MM.1S (cell line): ENCODE measurements at regions not wholly inside any gene's neighbourhood (a gene's known extent, or its start where the extent isn't known, plus 50 kb on each side); places are given as distances from the start of the nearest gene placed in this dataset.

Experiments
- DNase-seq: peaks from one replicate; pipeline ENCODE4 v3.0.0-alpha.2; 2015
- H2AFZ ChIP-seq: fragments of 300-600 bp; sonication (generic); 2 replicates; pipeline ENCODE4 v1.6.0; 2016; ENCODE audit warnings: antibody characterized with exemption, low read length
- H3F3A ChIP-seq: fragments of 300-600 bp; sonication (generic); 2 replicates; pipeline ENCODE4 v1.6.1; 2016; ENCODE audit warnings: mild to moderate bottlenecking, antibody characterized with exemption, low read length, moderate library complexity, mixed read lengths; ENCODE audit not compliant: insufficient read depth
- H3K27ac ChIP-seq: fragments of 300-600 bp; sonication (generic); 2 replicates; pipeline ENCODE4 v1.5.1; 2016; ENCODE audit warnings: mild to moderate bottlenecking, low read length
- H3K27me3 ChIP-seq: fragments of 300-600 bp; sonication (generic); replicated peaks from 2 replicates; pipeline ENCODE4 v1.6.0; 2016; ENCODE audit warnings: low read length; ENCODE audit not compliant: insufficient read depth
- H3K36me3 ChIP-seq: fragments of 300-600 bp; sonication (generic); replicated peaks from 2 replicates; pipeline ENCODE4 v1.6.1; 2016; ENCODE audit warnings: mild to moderate bottlenecking, low read length, mixed read lengths; ENCODE audit not compliant: insufficient read depth
- H3K4me1 ChIP-seq: fragments of 300-600 bp; sonication (generic); 2 replicates; pipeline ENCODE4 v1.6.1; 2016; ENCODE audit warnings: low read length, mixed read lengths
- H3K4me2 ChIP-seq: fragments of 300-600 bp; sonication (generic); 2 replicates; pipeline ENCODE4 v1.6.0; 2016; ENCODE audit warnings: low read depth, low read length
- H3K4me3 ChIP-seq: fragments of 300-600 bp; sonication (generic); 2 replicates; pipeline ENCODE4 v1.5.1; 2016; ENCODE audit warnings: low read length, mixed read lengths
- H3K79me2 ChIP-seq: fragments of 300-600 bp; sonication (generic); 2 replicates; pipeline ENCODE4 v1.6.1; 2016; ENCODE audit warnings: mixed run types, low read length, mixed read lengths
- H3K9ac ChIP-seq: fragments of 300-600 bp; sonication (generic); 2 replicates; pipeline ENCODE4 v1.6.1; 2016; ENCODE audit warnings: low read length, mixed read lengths
- H3K9me2 ChIP-seq: fragments of 300-600 bp; sonication (generic); replicated peaks from 2 replicates; pipeline ENCODE4 v1.6.1; 2016; ENCODE audit warnings: mild to moderate bottlenecking, low read length, mixed read lengths; ENCODE audit not compliant: insufficient read depth
- H3K9me3 ChIP-seq: fragments of 300-600 bp; sonication (generic); replicated peaks from 2 replicates; pipeline ENCODE4 v1.6.1; 2016; ENCODE audit warnings: mild to moderate bottlenecking, low read length, mixed read lengths; ENCODE audit not compliant: insufficient read depth
- H4K20me1 ChIP-seq: fragments of 300-600 bp; sonication (generic); 2 replicates; pipeline ENCODE4 v1.6.1; 2016; ENCODE audit warnings: mild to moderate bottlenecking, low read length, moderate library complexity, mixed read lengths; ENCODE audit not compliant: insufficient read depth
- EZH2 ChIP-seq: fragments of 300-600 bp; sonication (generic); optimal IDR thresholded peaks from 2 replicates; pipeline ENCODE3; 2017; ENCODE audit warnings: low read depth, mild to moderate bottlenecking, antibody characterized with exemption, low read length, mixed read lengths
- EZH2phosphoT487 ChIP-seq: fragments of 300-600 bp; sonication (generic); IDR thresholded peaks from 2 replicates; pipeline ENCODE4 v1.6.1; 2018; ENCODE audit warnings: antibody characterized with exemption, low read length
- TF ChIP-seq, protein P1 (sequence below): fragments of 300-600 bp; sonication (generic); IDR thresholded peaks from 2 replicates; pipeline ENCODE4 v1.5.1; 2016; ENCODE audit warnings: antibody characterized with exemption, low read length, mixed read lengths

DNA sequence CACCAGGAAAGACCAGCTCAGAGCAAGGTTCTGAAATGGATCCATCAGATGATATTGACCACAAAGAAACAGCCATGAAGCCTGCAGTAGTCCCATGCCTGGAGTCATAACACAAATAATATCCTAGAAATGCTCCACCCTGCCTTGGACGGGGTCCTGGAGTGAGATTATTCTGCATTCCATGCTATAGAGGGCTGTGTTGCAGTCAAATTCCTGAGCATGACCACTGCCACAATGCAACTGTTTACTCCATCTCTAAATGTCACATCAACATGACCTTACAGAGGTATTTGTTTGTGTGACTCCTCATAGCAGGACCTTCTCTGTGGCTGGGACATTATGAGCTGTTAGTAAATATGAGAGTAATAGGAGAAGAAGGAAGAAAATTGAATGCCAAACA lies 257.5 kb upstream of the TCF21 start:
- H2AFZ ChIP-seq: no peak overlapping the region
- H3K9me2 ChIP-seq: no peaks in the 10 kb centered on the region
- H3K4me1 ChIP-seq: no peaks in the 10 kb centered on the region
- no peak overlapping the region for H3K4me2 ChIP-seq
- H3F3A ChIP-seq: no peaks in the 10 kb centered on the region
- no peaks in the 10 kb centered on the region for H4K20me1 ChIP-seq
- no peaks in the 10 kb centered on the region for H3K36me3 ChIP-seq
- TF ChIP-seq EZH2 (no peak), EZH2phosphoT487 (no peak)
- TF ChIP-seq, protein P1, sequence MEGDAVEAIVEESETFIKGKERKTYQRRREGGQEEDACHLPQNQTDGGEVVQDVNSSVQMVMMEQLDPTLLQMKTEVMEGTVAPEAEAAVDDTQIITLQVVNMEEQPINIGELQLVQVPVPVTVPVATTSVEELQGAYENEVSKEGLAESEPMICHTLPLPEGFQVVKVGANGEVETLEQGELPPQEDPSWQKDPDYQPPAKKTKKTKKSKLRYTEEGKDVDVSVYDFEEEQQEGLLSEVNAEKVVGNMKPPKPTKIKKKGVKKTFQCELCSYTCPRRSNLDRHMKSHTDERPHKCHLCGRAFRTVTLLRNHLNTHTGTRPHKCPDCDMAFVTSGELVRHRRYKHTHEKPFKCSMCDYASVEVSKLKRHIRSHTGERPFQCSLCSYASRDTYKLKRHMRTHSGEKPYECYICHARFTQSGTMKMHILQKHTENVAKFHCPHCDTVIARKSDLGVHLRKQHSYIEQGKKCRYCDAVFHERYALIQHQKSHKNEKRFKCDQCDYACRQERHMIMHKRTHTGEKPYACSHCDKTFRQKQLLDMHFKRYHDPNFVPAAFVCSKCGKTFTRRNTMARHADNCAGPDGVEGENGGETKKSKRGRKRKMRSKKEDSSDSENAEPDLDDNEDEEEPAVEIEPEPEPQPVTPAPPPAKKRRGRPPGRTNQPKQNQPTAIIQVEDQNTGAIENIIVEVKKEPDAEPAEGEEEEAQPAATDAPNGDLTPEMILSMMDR: no peak
- H3K79me2 ChIP-seq: no peaks in the 10 kb centered on the region
- no peak overlapping the region for H3K9ac ChIP-seq
- H3K27me3 ChIP-seq: no peaks in the 10 kb centered on the region
- H3K27ac ChIP-seq: no peak overlapping the region
- DNase-seq: no peak
- no peak overlapping the region for H3K4me3 ChIP-seq
- no peaks in the 10 kb centered on the region for H3K9me3 ChIP-seq

DNA sequence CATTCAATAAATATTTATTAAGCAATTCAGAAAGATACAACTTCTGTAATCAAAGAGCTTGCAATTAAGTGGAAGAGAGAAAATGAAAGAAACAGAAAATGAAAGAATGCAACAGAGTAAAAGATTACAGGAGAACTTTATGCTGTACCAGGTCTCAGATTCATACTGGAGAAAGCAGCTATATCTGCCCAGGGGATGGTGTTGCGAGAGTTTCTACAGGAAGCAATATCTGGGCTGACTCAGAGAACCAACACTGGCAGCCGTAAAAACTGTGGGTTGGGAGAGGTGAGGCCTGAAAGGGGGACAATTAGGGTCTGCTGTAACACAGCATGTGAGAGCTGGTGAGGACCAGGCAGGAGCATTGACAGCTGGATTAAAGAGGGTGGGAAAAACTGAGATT lies 256.7 kb upstream of the TCF21 start:
- no peaks in the 10 kb centered on the region for H3K9me2 ChIP-seq
- H3K9ac ChIP-seq: no peak overlapping the region
- no peaks in the 10 kb centered on the region for H3K79me2 ChIP-seq
- H3F3A ChIP-seq: no peaks in the 10 kb centered on the region
- TF ChIP-seq, protein P1: no peak
- TF ChIP-seq EZH2phosphoT487 (no peak), EZH2 (no peak)
- no peak overlapping the region for H3K4me3 ChIP-seq
- no peak overlapping the region for H3K27ac ChIP-seq
- no peaks in the 10 kb centered on the region for H3K4me1 ChIP-seq
- no peak overlapping the region for H2AFZ ChIP-seq
- no peak for DNase-seq
- no peak overlapping the region for H3K4me2 ChIP-seq
- no peaks in the 10 kb centered on the region for H4K20me1 ChIP-seq
- H3K36me3 ChIP-seq: no peaks in the 10 kb centered on the region
- H3K9me3 ChIP-seq: no peaks in the 10 kb centered on the region
- H3K27me3 ChIP-seq: no peaks in the 10 kb centered on the region

GRCh38 chr6:133632906-133633305 lies 256.0 kb upstream of the TCF21 start:
- no peaks in the 10 kb centered on the region for H3K4me1 ChIP-seq
- TF ChIP-seq EZH2phosphoT487: no peak
- TF ChIP-seq EZH2: no peak
- TF ChIP-seq, protein P1: no peak
- no peaks in the 10 kb centered on the region for H3K79me2 ChIP-seq
- no peaks in the 10 kb centered on the region for H3K36me3 ChIP-seq
- no peaks in the 10 kb centered on the region for H4K20me1 ChIP-seq
- no peak overlapping the region for H3K9ac ChIP-seq
- no peak overlapping the region for H2AFZ ChIP-seq
- no peaks in the 10 kb centered on the region for H3F3A ChIP-seq
- H3K4me2 ChIP-seq: no peak overlapping the region
- H3K27ac ChIP-seq: no peak overlapping the region
- no peaks in the 10 kb centered on the region for H3K9me2 ChIP-seq
- no peaks in the 10 kb centered on the region for H3K27me3 ChIP-seq
- no peak for DNase-seq
- H3K9me3 ChIP-seq: no peaks in the 10 kb centered on the region
- H3K4me3 ChIP-seq: no peak overlapping the region
